Heart left ventricle (tissue), 16 donors: ENCODE measurements at regions not wholly inside any gene's neighbourhood (a gene's known extent, or its start where the extent isn't known, plus 50 kb on each side); places are given as distances from the start of the nearest gene placed in this dataset.
A peak's percentile ranks its signal among the peaks of the same experiment; 100 is the strongest.
"Not testable (repeated sequence)": the region's sequence is repeated elsewhere in the genome, so short reads cannot be mapped to it uniquely, and the experiment has no call there.

Experiments
- ATAC-seq, 4 donors: fragments of 200-7000 bp; cut with Tn5 transposase; one replicate each; pipeline ENCODE4 v1.9.1; 2020 to 2022; ENCODE audit warnings: moderate library complexity in 4 of 4, mild to moderate bottlenecking in 3 of 4, moderate number of reproducible peaks in 1 of 4
- DNase-seq, 5 donors: peaks; one replicate each; pipeline ENCODE4 v3.0.0-alpha.2; 2020
- H3K27ac ChIP-seq, 12 donors: fragments of 200-600 bp; sonication (generic) in 4 of 12; one replicate each; pipeline versions ENCODE4 v1.5.0 to v1.8.0; 2016 to 2022; ENCODE audit warnings: mild to moderate bottlenecking in 2 of 12
- H3K27me3 ChIP-seq, 9 donors: fragments of 200-600 bp; sonication (generic) in 2 of 9; one replicate each; pipeline versions ENCODE4 v1.5.1 to v1.8.0; 2016 to 2022; ENCODE audit warnings: mild to moderate bottlenecking in 3 of 9
- H3K36me3 ChIP-seq, 9 donors: fragments of 200-600 bp; sonication (generic) in 2 of 9; one replicate each; pipeline versions ENCODE4 v1.5.0 to v1.8.0; 2018 to 2022; ENCODE audit warnings: mild to moderate bottlenecking in 2 of 9
- H3K4me1 ChIP-seq, 12 donors: fragments of 200-600 bp; sonication (generic) in 4 of 12; one replicate each; pipeline versions ENCODE4 v1.5.0 to v1.8.0; 2016 to 2022; ENCODE audit warnings: mild to moderate bottlenecking in 3 of 12
- H3K4me3 ChIP-seq, 12 donors: fragments of 200-600 bp; sonication (generic) in 4 of 12; one replicate each; pipeline versions ENCODE4 v1.5.0 to v1.8.0; 2017 to 2022; ENCODE audit warnings: mild to moderate bottlenecking in 9 of 12, moderate library complexity in 4 of 12
- H3K9me3 ChIP-seq, 12 donors: fragments of 200-600 bp; sonication (generic) in 4 of 12; one replicate each; pipeline versions ENCODE4 v1.5.0 to v1.8.0; 2016 to 2022; ENCODE audit warnings: mild to moderate bottlenecking in 1 of 12
- CTCF ChIP-seq, 12 donors: fragments of 200-600 bp; sonication (generic) in 4 of 12; IDR thresholded peaks; one replicate each; pipeline versions ENCODE4 v1.5.0 to v1.8.0; 2018 to 2022; ENCODE audit warnings: antibody characterized with exemption in 12 of 12, mild to moderate bottlenecking in 5 of 12
- POLR2A ChIP-seq, 2 donors: fragments of 450-650 bp; IDR thresholded peaks; one replicate each; pipeline ENCODE4 v1.6.1; 2017; ENCODE audit warnings: antibody characterized with exemption in 2 of 2, mild to moderate bottlenecking in 2 of 2, moderate library complexity in 2 of 2
- WGBS, 4 donors: extraction: QIAGEN DNeasy Blood & Tissue Kit in 2 of 4; methylation state at CpG; one replicate each; pipeline versions ENCODE4 v1.1.5 to v1.1.7; 2013 to 2018; 5-methylcytosine and 5-hydroxymethylcytosine counted together
- intact Hi-C, 10 donors: fragments of 100-400 bp; cut with DNase I; formaldehyde crosslinking; loops; one replicate each; pipeline versions ENCODE4 v1.11.1 to v1.14.2; 2022
- donor health status: ischemic (EF 13 %, LVEDD 7.1; RV severe dilation, severe dysfunction).
- donor health status: healthy with polysubstance abuse.
- donor health status: DM: no; HTN: yes; CAD: no.
- donor health status: DM: no; HTN: no; CAD: no.
- donor health status: ischemic (EF 25% LVEDD 6.9; RV normal size, moderate dysfunction).
- donor health status: ischemic (EF 25% LVEDD 5.7; RV mildly dilated, moderate dysfunction).
- donor health status: healthy.
- donor health status: DM: yes; HTN: yes; CAD: no.
- donor health status: ischemic (EF 35%, LVEDD 5.7; RV mildly dilated, moderate dysfunction).
- donor health status: nonischemic (EF 11% LVEDD 7.7; RV severe dilation, severe dysfunction).
- donor health status: DM: yes; HTN: yes; CAD: no.
- donor health status: PGD.
- donor health status: ischemic (EF 29% LVEDD 5.4; RV normal size, mild dysfunction).
- donor health status: nonischemic (EF 23%, LVEDD 6.1; RV moderate dilation, normal function).

DNA sequence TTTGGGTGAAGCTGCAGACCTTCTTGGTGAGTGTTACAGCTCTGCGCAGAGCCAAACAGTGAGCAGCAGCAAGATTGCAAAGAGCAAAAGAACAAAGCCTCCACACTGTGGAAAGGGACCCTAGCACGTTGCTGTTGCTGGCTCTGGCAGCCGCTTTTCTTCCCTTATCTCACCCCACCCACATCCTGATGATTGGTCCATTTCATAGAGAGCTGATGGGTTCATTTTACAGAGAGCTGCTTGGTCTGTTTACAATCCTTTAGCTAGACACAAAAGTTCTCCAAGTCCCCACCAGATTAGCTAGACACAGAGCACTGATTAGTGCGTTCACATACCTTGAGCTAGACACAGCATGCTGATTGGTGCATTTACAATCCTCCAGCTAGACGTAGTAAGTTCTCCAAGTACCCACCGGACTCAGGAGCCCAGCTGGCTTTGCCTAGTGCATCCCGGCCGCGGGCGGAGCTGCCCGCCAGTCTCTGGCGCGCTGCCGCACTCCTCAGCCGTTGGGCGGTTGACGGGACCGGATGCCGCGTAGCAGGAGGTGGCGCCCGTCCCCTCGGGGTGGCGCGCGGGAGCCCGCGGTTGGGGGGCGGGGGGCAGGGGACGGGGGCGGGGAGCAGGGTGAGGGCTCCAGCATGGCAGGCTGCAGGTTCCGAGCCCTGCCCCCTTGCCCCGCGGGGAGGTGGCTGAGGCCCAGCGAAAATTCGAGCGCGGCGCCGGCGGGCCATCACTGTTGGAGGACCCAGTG, 201.4 kb upstream of the C1QTNF3 start:
- DNase-seq, result peak; percentile 72 to 85 (median 76)
- peak overlapping the region; percentile 47 to 90 (median 87) for H3K27ac ChIP-seq
- ATAC-seq, result peak in 2 of 4 donors; percentile 87 to 91
- intact Hi-C loops, H3K9me3 ChIP-seq, H3K27me3 ChIP-seq, H3K36me3 ChIP-seq: not testable (repeated sequence)
- peak overlapping the region in 11 of 12 donors; percentile 44 to 67 (median 62) for H3K4me3 ChIP-seq
- 0 to 1% (median 0%) methylated on average over 3 to 24 of the region's 41 CpGs; no CpG with 5 or more reads in 1 of the 4 donors for WGBS, 4 donors
- TF ChIP-seq POLR2A (IDR thresholded peaks at IDR 0.05), result peak in 1 of 2 donors; percentile 43
- H3K4me1 ChIP-seq, result peaks cover 0 to 10% (median 0%) of the 10 kb centered on the region in 12 donors

- H3K27me3 ChIP-seq, H3K9me3 ChIP-seq, DNase-seq, H3K36me3 ChIP-seq, intact Hi-C loops: not testable (repeated sequence)
- H3K27ac ChIP-seq, result peak overlapping the region; percentile 47 to 90 (median 87)
- peak in 2 of 4 donors; percentile 97 for ATAC-seq
- H3K4me1 ChIP-seq, result peaks cover 0 to 10% (median 0%) of the 10 kb centered on the region in 12 donors
- WGBS, 4 donors, result 0 to 25% methylated on average over 6 to 13 of the region's 31 CpGs; no CpG with 5 or more reads in 2 of the 4 donors
- peak overlapping the region in 11 of 12 donors; percentile 44 to 67 (median 62) for H3K4me3 ChIP-seq
- peak in 1 of 12 donors; percentile 14 for TF ChIP-seq CTCF (IDR thresholded peaks at IDR 0.05)
Observed at GRCh38 chr5:34245032-34245394, 202.0 kb upstream of the C1QTNF3 start.

- intact Hi-C loops, ATAC-seq, DNase-seq, H3K36me3 ChIP-seq, H3K9me3 ChIP-seq, H3K27me3 ChIP-seq: not testable (repeated sequence)
- WGBS, 4 donors, result 60 to 79% (median 66%) methylated on average over 2 of the region's 2 CpGs
- Histone ChIP-seq H3K4me1 (peaks cover 0 to 10% (median 0%) of the 10 kb centered on the region in 12 donors), H3K27ac (peak overlapping the region in 2 of 12 donors; percentile 20 to 32), H3K4me3 (peak overlapping the region in 5 of 12 donors; percentile 3 to 44 (median 22))
Observed at GRCh38 chr5:34245813-34246212, 202.8 kb upstream of the C1QTNF3 start.

- not testable (repeated sequence) for ATAC-seq
Observed at GRCh38 chr5:34258598-34258997, 215.6 kb upstream of the C1QTNF3 start.

GRCh38 chr5:34261020-34261419, 218.0 kb upstream of the C1QTNF3 start:
- H3K27ac ChIP-seq, H3K4me3 ChIP-seq, H3K36me3 ChIP-seq, H3K27me3 ChIP-seq, intact Hi-C loops, ATAC-seq, H3K9me3 ChIP-seq, DNase-seq, H3K4me1 ChIP-seq: not testable (repeated sequence)
- 58 to 66% (median 63%) methylated on average over 3 of the region's 4 CpGs for whole genome bisulfite sequencing, 4 donors

More at GRCh38 chr5:34258598-34258997, 215.6 kb upstream of the C1QTNF3 start:
- H3K27me3 ChIP-seq, DNase-seq, H3K4me3 ChIP-seq, H3K4me1 ChIP-seq, H3K36me3 ChIP-seq, H3K27ac ChIP-seq, H3K9me3 ChIP-seq, intact Hi-C loops: not testable (repeated sequence)

DNA sequence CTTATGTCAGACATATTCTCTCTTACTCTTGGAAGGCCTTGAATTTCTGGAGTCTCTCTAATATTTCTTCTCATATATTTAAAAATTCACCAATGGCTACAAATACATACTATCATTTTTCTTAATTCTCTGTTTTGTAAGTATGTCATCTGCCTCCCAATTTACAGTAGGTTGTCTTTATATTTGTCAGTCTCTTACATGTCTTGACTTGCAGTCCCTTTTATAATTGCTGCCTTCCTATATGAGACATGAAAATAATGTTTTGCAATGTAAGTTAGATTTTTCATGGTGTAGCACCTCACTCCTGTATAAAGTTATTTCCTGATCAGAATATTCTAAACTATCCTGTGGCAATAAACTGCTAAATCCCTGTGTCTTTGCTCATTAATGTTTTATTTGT, 223.1 kb upstream of the C1QTNF3 start:
- ATAC-seq, intact Hi-C loops, H3K36me3 ChIP-seq, H3K27me3 ChIP-seq, H3K9me3 ChIP-seq, H3K27ac ChIP-seq, DNase-seq, H3K4me1 ChIP-seq, H3K4me3 ChIP-seq: not testable (repeated sequence)

- H3K36me3 ChIP-seq, H3K4me3 ChIP-seq, ATAC-seq, DNase-seq, H3K27ac ChIP-seq, H3K4me1 ChIP-seq, H3K9me3 ChIP-seq, H3K27me3 ChIP-seq, intact Hi-C loops: not testable (repeated sequence)
- WGBS, 4 donors, result 42 to 50% (median 43%) methylated on average over 1 of the region's 1 CpG
Observed at GRCh38 chr5:34296759-34297158, 253.7 kb upstream of the C1QTNF3 start.

- H3K27ac ChIP-seq, intact Hi-C loops, H3K27me3 ChIP-seq, H3K9me3 ChIP-seq, H3K36me3 ChIP-seq, H3K4me1 ChIP-seq, DNase-seq, H3K4me3 ChIP-seq, ATAC-seq: not testable (repeated sequence)
- 58 to 67% (median 62%) methylated on average over 2 of the region's 2 CpGs for WGBS, 4 donors
Observed at GRCh38 chr5:34329201-34329600, 286.2 kb upstream of the C1QTNF3 start.

DNA sequence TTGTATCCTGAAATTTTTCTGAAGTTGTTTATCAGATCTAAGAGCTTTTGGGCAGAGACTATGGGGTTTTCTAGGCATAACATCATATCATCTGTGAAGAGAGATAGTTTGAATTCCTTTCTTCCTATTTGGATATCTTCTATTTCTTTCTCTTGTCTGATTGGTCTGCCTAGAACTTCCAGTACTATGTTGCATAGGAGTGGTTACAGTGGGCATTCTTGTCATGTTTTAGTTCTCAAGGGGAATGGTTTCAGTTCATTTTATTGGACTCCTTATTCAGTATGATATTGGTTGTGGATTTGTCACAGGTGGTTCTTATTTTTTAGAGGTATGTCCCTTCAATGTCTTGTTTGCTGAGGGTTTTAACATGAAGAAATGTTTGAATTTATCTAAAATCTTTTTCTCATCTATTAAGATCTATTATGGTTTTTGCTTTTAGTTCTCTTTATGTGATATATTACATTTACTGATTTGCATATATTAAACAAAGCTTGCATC, 286.6 kb upstream of the C1QTNF3 start:
- H3K4me3 ChIP-seq, H3K27me3 ChIP-seq, H3K36me3 ChIP-seq, DNase-seq, H3K4me1 ChIP-seq, intact Hi-C loops, ATAC-seq, H3K9me3 ChIP-seq, H3K27ac ChIP-seq: not testable (repeated sequence)

DNA sequence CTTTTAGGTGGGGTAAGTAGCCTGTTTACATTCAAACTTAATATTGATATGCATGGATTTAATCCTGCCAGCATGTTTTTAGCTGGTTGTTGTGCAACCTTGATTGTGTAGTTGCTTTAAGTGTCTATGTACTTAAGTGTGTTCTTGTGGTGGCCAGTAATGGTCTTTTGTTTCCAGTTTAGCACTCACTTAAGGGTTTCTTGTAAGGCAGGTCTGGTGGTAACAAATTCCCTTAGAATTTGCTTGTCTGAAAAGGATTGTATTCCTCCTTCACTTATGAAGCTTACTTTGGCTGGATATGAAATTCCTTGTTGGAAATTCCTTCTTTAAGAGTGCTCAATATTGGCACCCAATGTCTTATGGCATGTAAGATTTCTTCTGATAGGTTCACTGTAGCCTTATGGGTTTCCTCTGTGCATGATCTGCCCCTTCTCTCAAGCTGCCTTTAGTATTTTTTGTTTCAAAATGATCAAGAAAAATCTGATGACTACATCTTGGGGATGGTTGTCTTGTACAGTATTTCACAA, 289.0 kb upstream of the C1QTNF3 start:
- H3K4me1 ChIP-seq, H3K27ac ChIP-seq, H3K27me3 ChIP-seq, DNase-seq, ATAC-seq, H3K4me3 ChIP-seq, H3K36me3 ChIP-seq, intact Hi-C loops, H3K9me3 ChIP-seq: not testable (repeated sequence)
